ENCODE measurements at regions not wholly inside any gene's neighbourhood (a gene's known extent, or its start where the extent isn't known, plus 50 kb on each side); places are given as distances from the start of the nearest gene placed in this dataset.
A peak's percentile ranks its signal among the peaks of the same experiment; 100 is the strongest.
"Not testable (repeated sequence)": the region's sequence is repeated elsewhere in the genome, so short reads cannot be mapped to it uniquely, and the experiment has no call there.

DNA sequence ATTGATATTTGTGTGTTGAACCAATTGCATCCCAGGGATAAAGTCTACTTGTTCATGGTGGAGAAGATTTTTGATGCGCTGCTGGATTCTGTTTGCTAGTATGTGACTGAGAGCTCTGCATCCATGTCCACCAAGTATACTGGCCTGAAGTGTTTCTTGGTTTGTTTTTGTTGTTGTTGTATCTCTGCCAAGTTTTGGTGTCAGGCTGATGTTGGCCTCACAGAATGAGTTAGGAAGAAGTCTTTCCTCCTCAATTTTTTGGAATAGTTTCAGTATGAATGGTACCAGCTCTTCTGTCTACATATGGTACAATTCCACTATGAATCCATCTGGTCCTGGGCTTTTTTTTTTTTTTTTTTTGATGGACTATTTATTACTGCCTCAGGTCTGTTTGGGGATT is 50.9 kb upstream of the OSTN start:
- ATAC-seq: no peak

DNA sequence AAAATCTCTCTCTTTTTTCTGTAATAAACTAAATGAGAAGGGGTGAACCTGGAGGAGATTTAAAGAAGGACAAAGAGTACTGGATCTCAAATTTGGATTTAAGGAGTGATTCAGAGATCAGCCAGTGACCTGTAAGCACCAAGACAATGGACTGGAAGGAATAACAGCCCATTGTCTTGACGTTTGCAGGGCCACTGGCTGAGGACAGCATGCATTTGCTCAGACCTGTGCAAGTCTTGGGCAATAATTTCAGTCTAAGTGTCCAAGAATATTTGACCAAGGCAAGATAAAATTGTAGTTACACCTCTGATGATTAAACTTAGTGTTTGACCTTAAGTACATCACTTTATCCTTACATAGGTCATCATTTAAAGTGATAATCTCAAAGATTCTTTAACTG is 55.8 kb upstream of the OSTN start:
- ATAC-seq: no peak

DNA sequence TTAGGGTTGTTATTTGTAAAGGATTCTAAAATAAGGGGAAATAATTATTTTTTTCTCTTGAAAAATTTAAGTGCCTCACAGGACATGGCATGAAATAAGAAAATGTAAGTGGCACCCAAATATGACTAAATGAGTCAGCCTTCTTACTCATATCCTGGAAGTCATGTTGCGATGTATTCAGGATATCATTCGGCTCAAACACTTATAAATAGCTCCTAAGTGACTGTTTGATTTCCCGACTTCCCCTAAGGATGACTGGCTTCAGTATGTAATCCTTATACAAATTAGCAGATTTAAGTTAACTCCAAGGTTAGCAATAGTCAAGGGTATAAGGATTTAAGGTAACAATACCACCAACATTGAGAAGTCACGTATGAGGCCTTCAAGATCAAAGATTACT is 57.3 kb upstream of the OSTN start:
- peak; percentile 78 for ATAC-seq

DNA sequence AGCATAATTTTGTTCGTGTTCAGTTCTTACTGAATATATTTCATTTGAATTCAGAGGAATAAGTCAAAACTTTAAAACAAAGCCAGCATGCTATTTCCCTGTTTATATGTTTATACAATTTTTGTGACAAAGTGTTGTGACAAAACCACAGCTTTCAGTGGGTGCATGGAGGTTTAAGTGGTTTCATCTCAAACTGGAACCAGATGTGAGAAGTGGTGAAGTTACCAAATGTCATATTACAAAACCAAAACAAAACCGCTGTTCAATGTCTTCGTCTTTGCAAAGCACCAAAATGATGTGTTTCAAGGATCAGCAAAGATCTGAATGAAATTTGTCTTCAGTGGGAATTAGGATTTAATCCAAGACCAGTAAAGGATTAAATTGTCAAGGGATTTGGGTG is 59.3 kb upstream of the OSTN start:
- ATAC-seq: no peak

DNA sequence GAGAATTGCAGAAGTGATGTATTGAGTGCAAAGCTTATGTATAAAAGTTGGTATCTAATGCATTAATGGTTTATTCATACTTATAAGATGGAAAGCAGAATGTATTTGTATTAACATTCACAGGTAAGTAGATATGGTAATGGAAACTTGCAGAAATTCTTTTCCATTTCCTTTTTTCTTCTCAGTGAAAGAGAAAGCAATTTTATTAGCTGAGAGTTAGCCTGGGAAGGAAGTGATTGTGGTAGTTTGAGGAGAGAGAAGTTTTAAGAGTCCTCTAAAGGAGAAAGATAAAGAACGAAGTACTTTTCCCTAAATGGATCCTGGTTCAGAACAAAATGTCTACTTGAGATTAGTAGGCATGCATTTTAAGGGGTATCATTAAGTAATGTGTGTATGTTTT is 60.1 kb upstream of the OSTN start:
- no peak for ATAC-seq

DNA sequence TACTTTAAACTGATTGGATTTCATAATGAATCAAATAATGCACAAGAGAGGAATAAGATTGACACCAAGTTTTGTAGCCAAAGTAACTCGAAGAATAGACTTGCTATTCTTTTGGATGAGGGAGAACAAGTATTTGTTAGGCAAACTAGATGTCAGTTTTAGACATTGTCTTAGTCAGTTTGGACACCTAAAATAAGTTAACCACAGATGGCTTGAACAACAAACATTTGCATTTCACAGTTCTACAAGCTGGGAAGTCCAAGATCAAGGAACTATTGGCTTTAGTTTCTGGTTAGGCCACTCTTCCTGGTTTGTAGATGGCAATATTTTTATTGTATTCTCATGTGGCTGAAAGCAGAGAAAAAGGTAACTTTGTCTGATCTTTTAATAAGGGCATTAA is 61.3 kb upstream of the OSTN start:
- no peak for ATAC-seq

DNA sequence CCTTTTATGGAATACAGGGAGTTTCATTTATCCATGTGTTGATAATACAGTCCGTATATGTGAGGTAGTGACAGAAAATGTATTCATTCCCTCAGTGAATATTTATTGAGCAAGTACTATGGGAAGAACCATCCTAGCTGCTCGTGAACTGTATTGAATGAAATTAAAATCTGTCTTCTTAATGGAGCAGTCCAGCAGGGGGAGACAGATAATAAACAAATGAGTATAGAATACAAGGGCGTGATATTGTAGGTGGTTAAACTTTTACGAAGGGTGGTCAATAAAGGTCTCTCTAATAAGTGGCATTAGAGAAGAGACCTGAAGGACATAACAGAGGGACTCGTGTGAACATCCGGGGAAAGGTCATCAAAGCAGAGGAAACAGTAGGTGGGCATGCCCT is 62.7 kb upstream of the OSTN start:
- ATAC-seq: no peak

DNA sequence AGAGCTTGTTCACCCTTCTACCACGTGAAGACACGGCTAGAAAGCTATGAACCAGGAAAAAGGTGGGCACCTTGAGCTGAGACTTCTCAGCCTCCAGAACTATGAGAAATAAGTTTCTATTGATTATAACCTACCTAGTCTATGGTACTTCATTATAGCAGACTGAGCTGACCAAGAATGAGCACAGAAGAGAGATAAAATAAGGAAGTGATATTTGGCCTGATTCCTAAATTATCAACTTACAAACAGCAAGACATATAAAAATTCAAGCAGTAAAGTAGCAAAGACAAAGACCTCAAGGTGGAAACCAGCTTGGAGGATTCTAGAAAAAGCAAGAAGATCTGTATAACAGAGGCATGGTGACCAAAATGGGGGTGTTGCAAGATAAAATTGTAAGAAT is 63.9 kb upstream of the OSTN start:
- ATAC-seq: no peak

DNA sequence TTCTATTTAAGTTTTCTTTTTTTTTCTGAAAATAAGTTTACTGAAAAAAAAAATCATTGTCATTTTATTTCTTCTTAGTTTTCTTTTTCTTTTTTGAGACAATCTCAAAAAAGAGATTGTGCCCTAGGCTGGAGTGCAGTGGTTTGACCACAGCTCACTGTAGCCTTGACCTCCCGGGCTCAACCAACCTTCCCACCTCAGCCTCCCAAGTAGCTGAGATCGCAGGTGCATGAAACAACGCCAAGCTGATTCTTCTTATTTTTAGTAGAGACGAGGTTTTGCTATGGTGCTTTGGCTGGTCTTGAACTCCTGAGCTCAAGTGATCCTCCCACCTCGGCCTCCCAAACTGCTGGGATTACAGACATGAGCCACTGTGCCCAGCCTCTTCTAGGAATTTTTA is 65.7 kb upstream of the OSTN start:
- ATAC-seq: no peak

DNA sequence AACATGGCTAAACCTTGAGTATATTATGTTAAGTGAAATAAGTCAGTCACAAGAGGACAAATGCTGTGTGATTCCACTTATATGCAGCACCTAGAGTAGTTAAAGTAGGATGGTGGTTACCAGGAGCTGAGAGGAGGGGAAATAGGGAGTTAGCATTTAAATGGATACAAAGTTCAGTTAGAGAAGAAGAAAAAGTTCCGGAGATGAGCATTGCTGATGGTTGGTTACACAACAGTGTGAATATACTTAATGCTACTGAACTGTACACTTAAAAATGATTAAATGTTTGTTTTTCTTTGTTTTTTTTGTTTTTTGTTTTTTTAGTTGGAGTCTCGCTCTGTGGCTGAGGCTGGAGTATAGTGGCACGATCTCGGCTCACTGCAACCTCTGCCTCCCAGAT is 67.7 kb upstream of the OSTN start:
- ATAC-seq: no peak

DNA sequence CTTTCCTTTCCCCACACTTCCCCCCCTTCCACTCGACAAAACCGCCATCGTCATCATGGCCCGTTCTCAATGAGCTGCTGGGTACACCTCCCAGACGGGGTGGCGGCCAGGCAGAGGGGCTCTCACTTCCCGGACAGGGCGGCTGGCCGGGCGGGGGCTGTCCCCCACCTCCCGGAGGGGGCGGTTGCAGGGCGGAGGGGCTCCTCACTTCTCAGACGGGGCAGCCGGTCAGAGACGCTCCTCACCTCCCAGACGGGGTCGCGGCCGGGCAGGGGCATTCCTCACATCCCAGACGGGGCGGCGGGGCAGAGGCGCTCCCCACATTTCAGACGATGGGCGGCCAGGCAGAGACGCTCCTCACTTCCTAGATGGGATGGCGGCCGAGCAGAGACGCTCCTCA is 74.2 kb upstream of the OSTN start:
- not testable (repeated sequence) for ATAC-seq

DNA sequence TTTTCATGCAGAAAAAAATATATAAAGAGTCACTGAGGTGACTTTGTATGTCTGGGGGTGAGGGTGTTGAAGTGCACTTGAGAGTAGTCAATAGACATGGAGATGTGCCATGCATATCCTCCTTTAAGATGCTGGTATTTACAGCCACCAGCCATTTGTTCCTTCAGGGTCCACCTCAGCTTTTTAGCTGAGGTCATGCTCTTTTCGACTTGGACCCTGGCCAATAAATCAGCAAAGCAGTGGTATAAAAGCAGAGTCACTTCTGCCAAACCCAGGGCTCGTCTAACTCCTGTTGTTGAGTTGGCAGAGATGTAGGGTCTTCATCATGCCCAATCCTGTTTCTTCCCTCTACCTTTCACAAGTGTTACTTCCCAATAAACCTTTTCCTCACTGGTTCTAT is 75.1 kb upstream of the OSTN start:
- no peak for ATAC-seq

DNA sequence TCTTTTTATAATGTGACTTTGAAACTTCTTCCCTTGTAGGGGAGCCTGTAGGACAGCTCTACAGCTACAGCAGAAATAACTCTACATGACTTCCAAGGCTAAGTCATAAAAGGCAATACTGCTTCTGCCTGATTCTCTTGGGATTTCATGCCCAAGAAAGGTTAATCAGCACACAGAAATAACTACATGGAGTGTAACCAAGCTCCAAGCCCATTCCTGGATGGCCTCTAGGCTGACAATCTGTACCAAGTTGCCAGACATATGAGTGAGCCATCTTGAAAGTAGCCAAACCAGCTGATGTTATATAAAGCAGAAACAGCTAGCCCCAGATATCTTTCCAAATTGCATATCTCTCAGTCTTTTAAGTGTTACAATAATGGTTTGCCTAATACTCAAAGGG is 75.8 kb upstream of the OSTN start:
- no peak for ATAC-seq

DNA sequence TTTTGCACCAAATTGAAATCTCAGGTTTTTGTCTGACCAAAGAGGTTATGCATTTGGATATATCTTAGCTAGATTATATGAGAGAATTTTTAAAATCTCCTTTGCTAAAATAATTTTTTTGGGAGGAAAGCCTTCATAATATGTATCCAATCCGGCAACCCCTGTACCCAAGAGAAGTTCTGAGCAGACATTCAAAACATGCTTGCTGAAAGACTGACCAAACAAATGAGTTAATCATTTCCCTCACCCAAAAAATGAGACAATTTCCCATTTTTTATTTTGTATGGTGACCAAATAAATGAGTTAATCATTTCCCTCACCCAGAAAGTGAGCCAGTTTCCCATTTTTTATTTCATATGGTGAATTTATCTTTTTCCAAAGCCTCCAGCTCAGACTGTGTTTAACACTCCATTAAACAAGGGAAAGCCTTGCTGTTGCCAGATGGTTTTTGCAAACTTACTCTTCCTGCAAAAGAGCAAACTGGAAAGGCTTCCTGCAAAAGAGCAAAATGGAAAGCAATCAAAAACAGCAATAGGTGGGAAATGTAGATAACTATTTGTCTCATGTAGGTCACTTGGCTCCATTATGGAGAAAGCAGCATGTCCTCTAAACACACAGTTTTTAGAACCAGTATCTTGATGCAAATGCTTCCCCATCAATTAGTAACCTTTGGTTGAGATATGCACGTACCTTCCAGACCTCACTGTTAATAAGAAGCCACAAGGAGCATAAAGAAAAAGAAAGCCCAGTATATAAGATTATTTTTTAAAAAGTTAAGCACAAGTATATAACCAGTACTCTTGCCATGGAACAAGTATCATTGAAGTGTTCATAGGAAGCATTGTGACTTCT is 78.4 kb upstream of the OSTN start:
- no peak for ATAC-seq

DNA sequence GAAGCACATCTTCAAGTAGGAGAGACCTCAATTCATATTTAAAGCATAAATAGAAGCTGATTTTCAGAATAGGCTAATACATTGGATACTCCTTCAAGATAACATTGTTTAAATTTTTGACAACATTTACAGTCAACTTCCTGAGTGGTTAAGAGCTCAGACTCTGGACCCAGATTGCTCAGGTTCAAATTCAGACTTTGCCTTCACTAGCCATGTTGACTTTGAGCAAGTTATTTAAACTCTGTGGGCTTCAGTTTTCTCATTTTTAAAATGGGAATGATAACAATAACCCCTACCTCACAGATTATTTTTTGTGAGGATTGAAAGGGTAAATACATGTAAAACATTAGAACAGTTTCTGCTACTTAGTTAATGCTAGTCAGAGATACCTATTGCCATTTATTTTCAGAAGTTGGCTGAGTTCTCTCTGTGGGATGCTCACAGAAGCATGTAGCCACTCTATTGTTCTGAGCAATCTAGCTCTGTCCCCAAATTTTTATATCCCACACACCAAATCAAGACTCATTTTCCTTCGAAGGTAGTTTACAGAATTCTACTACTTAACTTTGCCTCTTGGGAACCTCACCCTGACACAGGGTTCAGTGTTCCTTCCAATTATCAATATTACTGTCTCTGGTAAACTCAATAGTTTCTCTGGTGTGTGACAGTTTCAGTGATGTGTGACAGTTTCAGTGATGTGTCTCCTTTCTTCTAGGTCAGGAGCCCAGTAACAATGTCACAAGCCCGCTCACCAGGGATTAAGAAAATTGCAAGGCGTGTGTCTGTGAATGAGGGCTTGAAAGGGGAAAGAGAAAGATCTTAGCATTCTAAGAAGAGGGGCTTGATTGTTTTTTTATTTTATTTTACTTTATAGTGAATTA is 79.4 kb upstream of the OSTN start:
- no peak for ATAC-seq

DNA sequence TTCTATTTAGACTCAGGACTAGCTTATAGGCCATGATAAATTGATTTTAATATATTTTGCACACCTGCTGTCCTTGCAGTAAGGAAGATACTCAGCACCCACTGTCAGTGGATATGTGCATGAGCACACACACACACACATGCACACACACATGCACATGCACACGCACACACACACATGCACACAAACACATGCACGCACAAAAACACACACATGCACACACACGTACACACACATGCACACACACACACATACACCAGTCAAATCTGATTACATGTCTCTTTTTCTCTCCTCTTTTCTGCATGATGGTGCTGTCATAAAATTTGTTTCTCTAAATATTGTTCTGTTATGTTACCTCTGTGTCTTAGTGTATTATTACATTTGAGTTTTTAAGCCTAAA is 87.3 kb upstream of the OSTN start:
- ATAC-seq: no peak

DNA sequence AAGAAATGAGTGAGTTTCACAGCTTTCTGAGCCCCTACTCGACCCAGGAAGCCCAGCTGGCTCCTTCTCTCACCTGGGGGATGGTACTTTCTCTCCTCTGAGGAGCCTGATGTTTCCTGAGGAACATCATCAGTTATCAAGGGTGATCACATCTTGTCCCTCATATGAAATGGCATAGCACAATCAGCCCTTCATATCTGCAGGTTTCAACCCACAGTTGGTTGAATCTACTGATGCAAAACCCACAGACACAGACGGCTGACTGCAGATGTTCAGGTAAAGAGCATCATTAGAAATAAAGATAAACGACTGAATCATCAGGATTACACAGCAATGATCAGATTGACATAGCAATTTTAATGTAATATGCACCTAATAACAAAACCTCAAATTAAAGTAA is 93.6 kb upstream of the OSTN start:
- no peak for ATAC-seq

DNA sequence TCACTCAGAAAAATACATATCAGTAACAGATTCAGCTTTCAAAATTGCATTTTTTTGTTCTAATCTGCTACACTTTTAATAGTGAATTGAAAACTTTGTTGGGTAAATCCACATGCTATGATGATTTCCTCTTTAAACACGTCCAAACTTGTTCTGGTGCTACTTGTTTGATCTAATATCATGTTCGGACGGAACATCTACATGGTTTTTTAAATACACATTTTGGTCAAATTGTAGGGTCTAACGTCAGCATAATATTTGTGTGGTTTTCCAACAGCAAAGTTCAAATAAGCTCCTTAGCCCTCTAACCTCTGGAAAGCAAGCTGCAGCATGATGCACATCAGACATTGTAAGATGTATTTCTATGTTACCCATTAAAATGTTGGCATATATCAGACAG is 98.5 kb upstream of the OSTN start:
- no peak for ATAC-seq

DNA sequence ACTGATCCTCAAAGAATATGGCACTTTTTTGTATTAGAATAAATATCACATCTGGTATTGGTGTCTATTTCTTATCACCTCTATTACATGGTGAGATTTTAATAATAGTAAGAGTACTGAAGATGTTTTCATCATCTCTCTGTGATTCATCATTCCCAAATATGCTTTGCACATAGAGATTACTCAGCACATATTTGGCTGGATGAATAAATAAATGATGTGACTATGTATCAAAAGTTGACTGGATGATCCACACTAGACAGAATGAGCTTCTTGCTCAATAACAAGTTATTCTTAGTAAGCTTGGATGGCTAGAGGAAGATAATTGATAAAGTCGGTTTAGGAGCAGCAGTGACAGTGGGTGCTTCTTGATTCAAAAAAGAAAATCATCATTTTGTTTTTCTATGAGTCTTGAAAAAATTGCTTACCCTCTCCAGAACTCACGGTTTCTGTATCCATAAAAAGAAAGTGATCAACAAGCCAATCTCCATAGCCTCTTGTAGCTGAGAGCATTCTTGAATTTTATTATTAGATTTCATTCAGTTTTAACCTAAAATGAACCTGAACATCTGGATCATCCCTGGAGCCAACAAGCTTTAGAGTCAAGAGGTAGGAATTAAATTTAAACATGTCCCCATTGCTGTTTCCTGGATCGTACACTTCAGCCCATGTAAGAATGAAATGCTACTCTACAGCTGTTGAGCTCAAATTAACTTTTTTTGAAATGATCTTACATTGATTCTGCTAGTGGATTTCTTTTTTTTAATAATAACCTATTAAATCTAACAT is 104.8 kb upstream of the OSTN start:
- peak; percentile 42 for ATAC-seq

DNA sequence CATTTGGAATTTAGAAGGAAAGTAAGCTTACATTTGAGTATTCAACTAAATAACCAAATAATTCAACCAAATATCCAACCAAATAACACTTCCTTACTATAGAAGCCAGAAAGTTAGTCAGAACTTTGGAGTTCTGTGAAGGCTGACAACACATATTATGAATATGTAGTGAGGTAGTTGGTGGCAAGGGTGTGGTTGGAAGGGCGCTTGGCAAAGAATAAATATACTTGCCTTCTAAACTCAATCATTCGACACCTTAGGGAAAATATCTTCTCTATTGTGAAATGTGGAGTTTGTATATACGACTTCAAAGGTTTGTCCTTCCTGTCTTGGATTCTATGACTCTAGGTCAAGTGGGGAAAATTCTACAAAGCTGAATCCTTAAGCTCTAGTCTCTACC is 111.7 kb upstream of the OSTN start:
- no peak for ATAC-seq

DNA sequence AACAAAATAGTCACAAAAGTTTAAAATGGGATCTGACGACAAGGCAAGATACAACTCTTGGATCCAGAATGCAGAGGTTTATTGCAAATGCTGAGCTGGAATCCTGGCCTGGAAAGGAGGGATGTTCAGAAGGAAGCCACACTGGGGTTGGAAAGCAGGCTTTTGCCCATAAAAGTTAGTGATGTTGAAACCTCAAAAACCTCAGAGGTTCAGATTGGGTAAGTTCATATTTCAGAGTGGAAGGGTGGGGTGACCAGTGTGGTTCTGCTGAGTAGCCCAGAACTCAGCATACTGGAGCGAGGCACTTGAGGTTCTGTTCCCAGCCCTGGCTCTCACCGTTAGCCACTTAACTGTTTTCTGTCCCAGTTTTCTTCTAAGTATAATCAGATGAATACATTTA is 114.0 kb upstream of the OSTN start:
- no peak for ATAC-seq

DNA sequence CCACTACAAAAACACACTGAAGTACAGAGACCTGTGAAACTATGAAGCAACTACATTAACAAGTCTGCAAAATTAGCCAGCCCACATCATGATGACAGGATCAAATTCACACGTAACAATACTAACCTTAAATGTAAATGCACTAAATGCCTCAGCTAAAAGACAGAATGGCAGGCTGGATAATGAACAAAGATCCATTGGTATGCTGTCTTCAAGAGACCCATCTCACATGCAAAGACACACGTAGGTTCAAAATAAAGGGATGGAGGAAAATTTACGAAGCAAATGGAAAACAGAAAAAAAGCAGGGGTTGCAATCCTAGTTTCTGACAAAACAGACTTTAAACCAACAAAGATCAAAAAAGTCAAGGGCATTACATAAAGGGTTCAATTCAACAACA is 120.1 kb upstream of the OSTN start:
- not testable (repeated sequence) for ATAC-seq

DNA sequence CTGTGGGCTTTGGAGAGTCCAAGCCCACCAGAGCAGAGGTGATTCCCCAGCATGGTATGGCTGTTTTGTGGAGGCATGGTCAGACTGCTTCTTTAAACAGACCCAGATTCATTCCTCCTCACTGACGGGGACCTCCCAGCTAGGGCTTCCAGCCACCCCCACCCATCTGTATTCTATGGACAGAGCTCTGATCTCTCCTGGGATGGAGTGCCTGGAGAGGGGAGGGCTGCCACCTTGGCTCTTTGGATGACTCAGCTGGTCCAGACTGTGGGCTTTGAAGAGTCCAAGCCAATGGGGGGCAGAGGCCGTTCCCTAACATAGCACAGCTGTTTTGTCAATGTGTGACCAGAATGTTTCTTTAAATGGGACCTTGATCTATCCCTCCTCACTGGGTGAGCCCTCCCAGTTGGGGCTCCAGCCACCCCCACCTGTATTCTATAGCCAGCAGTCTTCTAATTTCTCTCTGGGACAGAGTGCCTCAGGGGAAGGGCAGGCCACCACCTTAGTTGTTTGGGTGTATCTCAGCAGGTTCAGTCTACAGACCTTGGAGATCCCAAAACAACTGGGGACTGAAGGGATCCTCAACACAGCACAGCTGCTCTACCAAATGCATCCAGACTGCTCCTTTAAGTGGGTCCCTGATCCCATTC is 122.0 kb upstream of the OSTN start:
- ATAC-seq: no peak

All from esophagus mucosa (tissue), 1 donor.